GM12874 (cell line): ENCODE measurements at regions not wholly inside any gene's neighbourhood (a gene's known extent, or its start where the extent isn't known, plus 50 kb on each side); places are given as distances from the start of the nearest gene placed in this dataset.

Source experiments
- CTCF ChIP-seq: IDR thresholded peaks from 2 replicates; pipeline ENCODE4 v1.5.1; 2011; ENCODE audit warnings: low read depth, mild to moderate bottlenecking, control low read depth, low read length, moderate library complexity; ENCODE audit not compliant: insufficient read depth

- no peak for TF ChIP-seq CTCF
These were observed 217.7 kb upstream of the IRF2BP2 start for GRCh38 chr1:234827656-234828055.

DNA sequence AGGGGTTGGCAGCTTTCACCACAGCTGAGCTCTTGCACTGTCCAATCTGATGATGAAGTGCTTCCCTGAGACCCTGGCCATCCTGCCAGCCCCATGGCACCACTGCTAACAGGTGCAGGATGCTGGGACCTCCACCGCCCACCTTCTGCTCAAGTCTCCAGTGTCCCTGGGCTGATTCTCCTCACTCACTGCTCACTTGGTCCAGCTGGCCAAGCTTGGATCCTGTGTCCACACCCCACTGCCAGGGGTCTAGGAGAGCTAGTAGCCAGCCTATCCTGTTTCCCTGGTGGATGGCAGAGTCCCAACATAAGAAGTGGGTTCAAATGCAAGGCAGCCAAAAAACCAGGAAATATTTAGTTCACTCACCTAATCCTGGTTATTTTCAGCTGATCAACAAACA lies 217.2 kb upstream of the IRF2BP2 start:
- no peak for TF ChIP-seq CTCF

- no peak for TF ChIP-seq CTCF
These were observed 216.4 kb upstream of the IRF2BP2 start for GRCh38 chr1:234826352-234826751.

DNA sequence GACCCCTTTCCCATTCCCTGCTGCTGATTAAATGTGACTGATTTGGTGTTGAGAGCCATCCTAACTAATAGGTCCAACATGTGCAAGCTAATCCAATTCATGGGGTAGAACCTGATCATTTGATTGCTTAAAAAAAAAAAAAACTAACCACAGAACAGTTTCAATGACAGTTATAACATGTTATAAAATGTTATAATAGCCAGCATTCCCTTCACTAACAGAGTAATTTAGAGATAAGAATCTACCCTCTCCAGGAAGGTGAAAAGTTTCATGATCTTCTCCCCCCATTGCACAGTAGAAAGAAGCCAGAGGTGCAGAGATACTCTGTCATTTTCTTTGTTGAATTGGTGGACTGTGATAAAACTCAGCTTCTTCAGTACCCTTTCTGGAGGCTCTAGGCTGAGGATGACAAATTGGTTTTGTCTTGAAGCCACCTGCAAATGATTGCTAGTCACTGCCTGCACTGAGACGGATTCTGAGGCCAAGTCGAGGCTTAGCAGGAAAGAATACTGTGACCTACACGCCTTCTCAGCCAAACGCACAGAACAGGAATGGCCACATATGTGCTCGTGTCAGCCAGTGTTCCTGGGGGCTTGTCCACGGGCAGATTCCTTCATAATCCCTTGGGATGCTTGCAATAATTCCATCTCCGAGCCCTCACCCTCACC lies 215.7 kb upstream of the IRF2BP2 start:
- TF ChIP-seq CTCF, result no peak

DNA sequence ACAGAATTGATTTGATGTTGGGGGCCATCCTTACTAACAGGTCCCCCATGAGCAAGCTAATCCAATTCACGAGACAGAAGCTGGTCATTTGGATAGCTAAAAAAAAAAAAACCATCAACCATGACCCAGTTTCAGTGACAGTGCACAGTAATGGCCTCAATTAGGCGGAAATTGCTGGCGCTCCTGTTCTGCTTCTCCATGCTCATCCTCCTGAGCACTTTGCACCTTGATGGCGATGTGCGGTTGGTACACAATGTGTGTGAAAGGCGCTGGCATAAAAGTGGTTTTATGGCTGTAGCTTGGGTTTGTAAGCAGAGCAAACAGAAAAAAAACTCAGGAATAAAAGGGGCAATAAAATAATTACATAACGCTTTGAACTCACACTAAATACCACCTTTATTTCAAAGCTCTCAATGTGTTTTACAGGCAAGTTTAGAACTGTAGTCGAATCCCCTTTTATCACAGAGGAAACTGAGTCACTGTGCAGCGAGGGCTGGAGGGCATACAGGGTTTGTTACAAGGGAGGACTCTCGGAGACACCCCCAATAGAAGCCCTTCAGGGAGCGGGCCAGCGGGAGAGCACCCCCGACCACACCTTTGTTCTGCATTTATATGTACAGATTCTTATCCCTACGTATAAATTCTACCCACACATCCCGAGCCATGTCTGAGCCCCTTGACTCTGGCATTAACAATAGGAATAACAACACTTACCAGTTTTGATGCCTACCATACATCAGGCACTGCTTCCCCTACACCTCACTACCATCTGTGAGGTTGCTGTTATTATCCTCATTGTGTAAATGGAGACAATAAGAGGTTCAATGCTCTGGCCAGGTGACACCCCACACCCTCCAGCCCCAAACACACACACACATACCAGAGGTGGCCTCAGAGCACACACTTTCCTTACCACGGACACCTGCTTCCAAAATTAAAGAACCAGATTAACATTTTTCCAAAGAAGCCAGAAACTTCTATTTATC lies 213.5 kb upstream of the IRF2BP2 start:
- TF ChIP-seq CTCF, result no peak

- TF ChIP-seq CTCF, result no peak
These were observed 211.9 kb upstream of the IRF2BP2 start for GRCh38 chr1:234821840-234822239.

- TF ChIP-seq CTCF, result no peak
These were observed 210.6 kb upstream of the IRF2BP2 start for GRCh38 chr1:234820597-234820996.
